ENCODE measurements at regions not wholly inside any gene's neighbourhood (a gene's known extent, or its start where the extent isn't known, plus 50 kb on each side); places are given as distances from the start of the nearest gene placed in this dataset.

GRCh38 chr13:72383646-72384045, 343.8 kb downstream of the MZT1 start:
- H3F3A ChIP-seq (replicated peaks; ENCODE audit: insufficient read depth): no peaks in the 10 kb centered on the region
- H3K4me1 ChIP-seq (ENCODE audit: control insufficient read depth in 1 of 2, insufficient read depth in 2 of 2, low read depth in 1 of 2, low read length in 1 of 2): no peaks in the 10 kb centered on the region
- CTCF ChIA-PET: interaction anchor here (0.5 to 1.2 kb wide), 3 partner anchors 23 to 314 kb away, joined by 3 read pairs; no protein-coding TSS in a partner anchor
- no peak for DNase-seq
- H3K27me3 ChIP-seq (ENCODE audit: insufficient read depth): no peaks in the 10 kb centered on the region
- no peak overlapping the region for H3K4me3 ChIP-seq (ENCODE audit: low read depth in 2 of 2, low read length in 1 of 2)
- H3K9me3 ChIP-seq: no peaks in the 10 kb centered on the region
- H3K36me3 ChIP-seq (replicated peaks in 1 of 2; ENCODE audit: control insufficient read depth in 1 of 2, insufficient read depth in 2 of 2, low read length in 1 of 2): no peaks in the 10 kb centered on the region
- H3K4me2 ChIP-seq: no peak overlapping the region
- H2AFZ ChIP-seq (ENCODE audit: low read depth): no peak overlapping the region
- no peak for TF ChIP-seq RAD21 (IDR thresholded peaks at IDR 0.05; ENCODE audit: low read length)
- TF ChIP-seq CHD2 (IDR thresholded peaks at IDR 0.05; ENCODE audit: low read length, partially characterized antibody): no peak
- TF ChIP-seq CTCF (IDR thresholded peaks at IDR 0.05): no peak
- no peak for TF ChIP-seq EZH2phosphoT487 (IDR thresholded peaks at IDR 0.05; ENCODE audit: borderline replicate concordance, low read depth)
- no peak for TF ChIP-seq REST (IDR thresholded peaks at IDR 0.05; ENCODE audit: low read depth, low read length)
- TF ChIP-seq NFIC (IDR thresholded peaks at IDR 0.05; ENCODE audit: borderline replicate concordance): no peak
- TF ChIP-seq, protein P1, sequence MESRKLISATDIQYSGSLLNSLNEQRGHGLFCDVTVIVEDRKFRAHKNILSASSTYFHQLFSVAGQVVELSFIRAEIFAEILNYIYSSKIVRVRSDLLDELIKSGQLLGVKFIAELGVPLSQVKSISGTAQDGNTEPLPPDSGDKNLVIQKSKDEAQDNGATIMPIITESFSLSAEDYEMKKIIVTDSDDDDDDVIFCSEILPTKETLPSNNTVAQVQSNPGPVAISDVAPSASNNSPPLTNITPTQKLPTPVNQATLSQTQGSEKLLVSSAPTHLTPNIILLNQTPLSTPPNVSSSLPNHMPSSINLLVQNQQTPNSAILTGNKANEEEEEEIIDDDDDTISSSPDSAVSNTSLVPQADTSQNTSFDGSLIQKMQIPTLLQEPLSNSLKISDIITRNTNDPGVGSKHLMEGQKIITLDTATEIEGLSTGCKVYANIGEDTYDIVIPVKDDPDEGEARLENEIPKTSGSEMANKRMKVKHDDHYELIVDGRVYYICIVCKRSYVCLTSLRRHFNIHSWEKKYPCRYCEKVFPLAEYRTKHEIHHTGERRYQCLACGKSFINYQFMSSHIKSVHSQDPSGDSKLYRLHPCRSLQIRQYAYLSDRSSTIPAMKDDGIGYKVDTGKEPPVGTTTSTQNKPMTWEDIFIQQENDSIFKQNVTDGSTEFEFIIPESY (IDR thresholded peaks at IDR 0.05; ENCODE audit: borderline replicate concordance, low read depth): no peak
- TF ChIP-seq ELF1 (IDR thresholded peaks at IDR 0.05): no peak
- TF ChIP-seq EP300 (IDR thresholded peaks at IDR 0.05; ENCODE audit: borderline replicate concordance in 1 of 2, low read depth in 1 of 2, low read length in 1 of 2): no peak
- no peak for TF ChIP-seq JUND (IDR thresholded peaks at IDR 0.05)
- TF ChIP-seq, protein P2, sequence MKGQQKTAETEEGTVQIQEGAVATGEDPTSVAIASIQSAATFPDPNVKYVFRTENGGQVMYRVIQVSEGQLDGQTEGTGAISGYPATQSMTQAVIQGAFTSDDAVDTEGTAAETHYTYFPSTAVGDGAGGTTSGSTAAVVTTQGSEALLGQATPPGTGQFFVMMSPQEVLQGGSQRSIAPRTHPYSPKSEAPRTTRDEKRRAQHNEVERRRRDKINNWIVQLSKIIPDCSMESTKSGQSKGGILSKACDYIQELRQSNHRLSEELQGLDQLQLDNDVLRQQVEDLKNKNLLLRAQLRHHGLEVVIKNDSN (IDR thresholded peaks at IDR 0.05; ENCODE audit: borderline replicate concordance, low read depth): no peak
- TF ChIP-seq GATA2 (CRISPR knock-in tag; IDR thresholded peaks at IDR 0.05): no peak
- no peak for TF ChIP-seq SIN3A (IDR thresholded peaks at IDR 0.05; ENCODE audit: borderline replicate concordance, low read depth, low read length)
- no peak for TF ChIP-seq TAF1 (IDR thresholded peaks at IDR 0.05; ENCODE audit: borderline replicate concordance, low read depth, low read length)
- no peak for TF ChIP-seq POLR2AphosphoS5 (IDR thresholded peaks at IDR 0.05; ENCODE audit: low read depth, low read length)
- TF ChIP-seq YY1 (IDR thresholded peaks at IDR 0.05; ENCODE audit: low read depth): no peak
- no peak for TF ChIP-seq FOSL2 (IDR thresholded peaks at IDR 0.05; ENCODE audit: borderline replicate concordance, low read depth)
- TF ChIP-seq IRF3 (IDR thresholded peaks at IDR 0.05; ENCODE audit: low read depth, low read length): no peak
- H3K79me2 ChIP-seq (ENCODE audit: insufficient read depth): no peaks in the 10 kb centered on the region
- POLR2A ChIA-PET: no interaction called here
- H3K27ac ChIP-seq (ENCODE audit: low read depth in 2 of 2, low read length in 1 of 2): no peak overlapping the region
- no peak overlapping the region for H3K9ac ChIP-seq
- H3K9me2 ChIP-seq: no peaks in the 10 kb centered on the region
- no peaks in the 10 kb centered on the region for H4K20me1 ChIP-seq (ENCODE audit: insufficient read depth)

All from SK-N-SH (cell line).